Small intestine (tissue), 7 donors: ENCODE measurements at regions not wholly inside any gene's neighbourhood (a gene's known extent, or its start where the extent isn't known, plus 50 kb on each side); places are given as distances from the start of the nearest gene placed in this dataset.

Experiments
- DNase-seq, 2 donors: peaks; one replicate each; pipeline versions ENCODE4 v3.0.0 to v3.0.0-alpha.2; 2013
- FAIRE-seq: peaks from 2 replicates; lab custom pipeline; 2012; peaks lifted over from hg19 to GRCh38; lab: Jason Lieb, UNC
- H3K27ac ChIP-seq, 3 donors: one replicate each; pipeline ENCODE4 v1.5.1; 2013; ENCODE audit warnings: low read length in 2 of 3, mild to moderate bottlenecking in 2 of 3, control low read depth in 1 of 3, inconsistent platforms in 1 of 3, low read depth in 1 of 3, moderate library complexity in 1 of 3
- H3K27me3 ChIP-seq, 3 donors: one replicate each; pipeline ENCODE4 v1.6.1; 2013; ENCODE audit warnings: low read length in 3 of 3, inconsistent platforms in 1 of 3; ENCODE audit not compliant: control insufficient read depth in 3 of 3, insufficient read depth in 3 of 3
- H3K36me3 ChIP-seq, 3 donors: one replicate each; pipeline ENCODE4 v1.6.1; 2013; ENCODE audit warnings: low read length in 3 of 3, inconsistent platforms in 1 of 3, low read depth in 1 of 3, mild to moderate bottlenecking in 1 of 3, moderate library complexity in 1 of 3; ENCODE audit not compliant: control insufficient read depth in 3 of 3, insufficient read depth in 2 of 3
- H3K4me1 ChIP-seq, 3 donors: one replicate each; pipeline ENCODE4 v1.6.1; 2013; ENCODE audit warnings: low read length in 2 of 3, inconsistent platforms in 1 of 3, low read depth in 1 of 3, mild to moderate bottlenecking in 1 of 3, moderate library complexity in 1 of 3; ENCODE audit not compliant: control insufficient read depth in 3 of 3, insufficient read depth in 2 of 3
- H3K4me3 ChIP-seq, 3 donors: one replicate each; pipeline ENCODE4 v1.5.1; 2013; ENCODE audit warnings: low read length in 3 of 3, control low read depth in 1 of 3, inconsistent platforms in 1 of 3, low read depth in 1 of 3, mild to moderate bottlenecking in 1 of 3, moderate library complexity in 1 of 3
- H3K9me3 ChIP-seq, 2 donors: one replicate each; pipeline ENCODE4 v1.6.1; 2013; ENCODE audit warnings: low read depth in 1 of 2, low read length in 1 of 2; ENCODE audit not compliant: control insufficient read depth in 2 of 2, insufficient read depth in 1 of 2
- WGBS, 3 donors: extraction: QIAGEN DNeasy Blood & Tissue Kit; methylation state at CpG; one replicate each; pipeline ENCODE4 v1.1.7; 2013; 5-methylcytosine and 5-hydroxymethylcytosine counted together
- donor health status: healthy with polysubstance abuse.
- donor health status: control.
- donor health status: control.
- donor health status: Bipolar disorder and iron deficiency.
- donor health status: healthy.

GRCh38 chr20:7346562-7346961 lies 579.1 kb downstream of the BMP2 start:
- FAIRE-seq: no peak
- no peaks in the 10 kb centered on the region for H3K9me3 ChIP-seq
- 90 to 97% (median 97%) methylated on average over 1 of the region's 1 CpG for WGBS, 3 donors

DNA sequence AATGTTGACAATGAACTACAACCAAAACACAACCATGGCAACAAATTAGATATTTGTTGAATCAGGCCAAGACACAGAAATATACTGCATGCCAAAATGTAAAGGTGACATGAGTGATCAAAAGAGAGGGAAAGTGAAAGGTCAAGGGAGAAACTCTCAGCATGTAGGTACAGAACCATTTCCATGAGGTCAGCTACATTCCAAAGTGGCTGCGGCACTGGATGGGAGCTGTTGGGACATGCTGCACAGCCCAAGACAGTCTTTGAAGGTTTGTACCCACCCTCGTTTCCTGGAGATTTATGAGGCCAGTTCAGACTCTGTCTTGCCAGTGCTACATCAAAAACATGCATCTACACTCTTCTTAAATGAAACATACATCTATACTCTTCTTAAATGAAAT lies 579.9 kb downstream of the BMP2 start:
- no peak for FAIRE-seq
- WGBS, 3 donors: 58 to 69% (median 58%) methylated on average over 2 of the region's 2 CpGs
- no peak for DNase-seq
- H3K27ac ChIP-seq: no peak overlapping the region
- no peaks in the 10 kb centered on the region for H3K4me1 ChIP-seq
- H3K9me3 ChIP-seq: no peaks in the 10 kb centered on the region
- H3K36me3 ChIP-seq: no peaks in the 10 kb centered on the region
- H3K4me3 ChIP-seq: no peak overlapping the region
- no peaks in the 10 kb centered on the region for H3K27me3 ChIP-seq

More at GRCh38 chr20:7346562-7346961, 579.1 kb downstream of the BMP2 start:
- Histone ChIP-seq H3K27me3 (no peaks in the 10 kb centered on the region), H3K4me3 (no peak overlapping the region), H3K36me3 (no peaks in the 10 kb centered on the region), H3K4me1 (no peaks in the 10 kb centered on the region), H3K27ac (no peak overlapping the region)
- DNase-seq: no peak

DNA sequence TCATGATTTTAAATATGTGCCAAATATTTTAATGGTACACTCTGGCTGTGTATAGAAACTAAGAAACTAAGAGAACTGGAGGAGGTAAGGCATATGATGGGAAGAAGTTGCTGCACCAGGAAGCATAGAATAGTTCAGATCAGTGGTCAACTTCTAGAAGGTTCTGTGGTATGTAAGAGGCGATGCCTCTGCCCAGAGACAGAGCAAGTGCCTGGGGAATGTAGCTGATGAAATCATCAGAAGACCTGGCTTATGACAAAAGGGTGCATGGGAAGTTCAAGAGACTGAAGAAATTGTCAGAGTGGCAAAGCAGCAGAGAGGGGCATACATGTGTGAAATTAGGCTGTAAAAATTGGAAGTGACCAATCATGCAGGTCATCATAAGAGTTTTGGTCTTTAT lies 580.8 kb downstream of the BMP2 start:
- 82 to 100% (median 92%) methylated on average over 1 of the region's 1 CpG for WGBS, 3 donors
- Histone ChIP-seq H3K27me3 (no peaks in the 10 kb centered on the region), H3K36me3 (no peaks in the 10 kb centered on the region), H3K4me1 (no peaks in the 10 kb centered on the region), H3K9me3 (no peaks in the 10 kb centered on the region), H3K4me3 (no peak overlapping the region), H3K27ac (no peak overlapping the region)
- FAIRE-seq: no peak
- no peak for DNase-seq

DNA sequence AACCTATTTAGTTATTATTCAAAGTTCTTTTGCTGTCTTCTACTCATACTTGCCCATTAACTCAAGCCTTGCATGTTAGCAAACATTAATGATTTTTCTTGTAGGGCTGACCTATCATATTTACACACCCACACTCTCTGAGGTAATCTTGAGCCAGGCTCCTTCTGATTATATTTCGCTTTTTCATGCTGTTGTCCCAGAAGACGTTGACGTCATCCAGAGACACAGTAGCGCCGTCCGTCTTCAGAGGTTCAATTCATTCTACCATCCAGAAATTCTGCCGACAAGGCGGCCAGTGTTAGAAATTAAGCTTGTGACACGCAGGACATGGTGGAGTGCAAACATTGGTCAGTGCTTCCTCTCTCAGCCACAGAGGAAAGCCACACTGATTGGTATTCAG lies 584.7 kb downstream of the BMP2 start:
- Histone ChIP-seq H3K9me3 (no peaks in the 10 kb centered on the region), H3K4me1 (no peaks in the 10 kb centered on the region), H3K27me3 (no peaks in the 10 kb centered on the region), H3K4me3 (no peak overlapping the region), H3K36me3 (no peaks in the 10 kb centered on the region), H3K27ac (no peak overlapping the region)
- WGBS, 3 donors: 66 to 68% (median 68%) methylated on average over 9 of the region's 9 CpGs
- DNase-seq (no peak), FAIRE-seq (no peak)

DNA sequence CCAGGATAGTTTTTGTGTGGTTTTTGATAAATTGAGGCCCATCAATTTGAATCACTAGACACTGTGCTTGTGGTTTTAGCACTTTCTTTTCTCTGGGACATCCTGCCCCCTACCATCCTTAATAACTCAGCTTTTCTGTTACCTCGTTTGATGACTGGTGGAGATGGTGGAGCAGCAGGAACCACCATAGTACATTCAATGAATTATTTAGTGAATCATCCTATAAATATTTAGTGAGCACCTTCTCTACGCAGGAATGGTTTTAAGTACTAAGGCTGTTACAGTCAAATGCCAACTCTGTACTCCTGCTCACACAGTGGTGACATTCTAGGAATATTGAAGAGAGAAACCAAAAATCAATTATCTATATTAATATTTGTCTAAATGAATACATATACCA lies 585.2 kb downstream of the HAO1 start:
- no peaks in the 10 kb centered on the region for H3K36me3 ChIP-seq
- WGBS, 3 donors: 42 to 55% (median 54%) methylated on average over 2 of the region's 2 CpGs
- DNase-seq: no peak
- no peaks in the 10 kb centered on the region for H3K4me1 ChIP-seq
- no peak overlapping the region for H3K27ac ChIP-seq
- H3K27me3 ChIP-seq: no peaks in the 10 kb centered on the region
- no peak overlapping the region for H3K4me3 ChIP-seq
- FAIRE-seq: no peak
- H3K9me3 ChIP-seq: no peaks in the 10 kb centered on the region

DNA sequence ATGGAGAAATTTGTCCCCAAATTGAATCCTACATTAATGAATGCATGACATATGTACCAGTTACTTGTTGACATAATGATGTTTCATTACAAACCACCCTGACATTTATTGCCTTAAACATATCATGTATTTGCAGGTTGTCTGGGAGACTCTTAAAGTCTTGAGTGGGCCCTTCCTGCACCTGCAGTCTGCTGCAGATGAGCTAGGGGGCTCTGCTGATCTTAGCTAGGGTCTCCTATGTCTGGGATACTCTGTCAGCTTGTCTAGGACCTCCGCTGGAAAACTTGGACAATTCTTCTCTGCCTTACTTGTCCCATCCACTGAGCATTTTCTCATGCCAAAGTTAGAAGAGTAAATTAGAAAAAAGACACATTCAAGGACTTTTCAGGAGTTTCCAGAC lies 581.6 kb downstream of the HAO1 start:
- Histone ChIP-seq H3K27ac (no peak overlapping the region), H3K9me3 (no peaks in the 10 kb centered on the region), H3K27me3 (no peaks in the 10 kb centered on the region), H3K4me1 (no peaks in the 10 kb centered on the region), H3K36me3 (no peaks in the 10 kb centered on the region), H3K4me3 (no peak overlapping the region)
- 56 to 64% (median 61%) methylated on average over 1 of the region's 1 CpG for WGBS, 3 donors
- DNase-seq (no peak), FAIRE-seq (no peak)

GRCh38 chr20:7359739-7360138 lies 580.5 kb downstream of the HAO1 start:
- Histone ChIP-seq H3K36me3 (no peaks in the 10 kb centered on the region), H3K9me3 (peaks cover 0 to under 1% of the 10 kb centered on the region in 2 donors), H3K27me3 (no peaks in the 10 kb centered on the region), H3K4me1 (no peaks in the 10 kb centered on the region), H3K27ac (no peak overlapping the region), H3K4me3 (no peak overlapping the region)
- 77 to 87% (median 85%) methylated on average over 3 of the region's 3 CpGs for WGBS, 3 donors
- DNase-seq: no peak
- FAIRE-seq: no peak

DNA sequence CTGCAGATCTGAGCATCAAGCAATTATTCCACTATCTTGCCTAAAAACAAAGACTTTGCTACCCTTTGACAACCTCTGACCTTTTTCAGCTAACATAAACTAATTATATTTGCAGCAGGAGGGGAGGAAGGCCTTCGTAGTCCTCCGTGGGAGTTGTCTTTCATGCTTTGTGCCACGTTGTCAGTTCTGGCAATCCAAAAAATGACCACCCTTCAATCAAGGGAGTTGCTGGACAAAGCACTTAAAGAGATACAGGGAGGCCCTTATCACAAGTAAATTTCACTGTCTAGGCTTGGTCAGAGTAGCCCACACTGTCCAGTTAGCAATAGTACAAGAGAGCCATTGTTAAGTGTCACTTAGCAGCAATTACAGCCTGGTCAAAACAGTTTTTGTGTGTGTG lies 578.9 kb downstream of the HAO1 start:
- Histone ChIP-seq H3K9me3 (peaks cover 0 to 4% of the 10 kb centered on the region in 2 donors), H3K4me1 (no peaks in the 10 kb centered on the region), H3K27me3 (no peaks in the 10 kb centered on the region), H3K4me3 (no peak overlapping the region), H3K36me3 (no peaks in the 10 kb centered on the region), H3K27ac (no peak overlapping the region)
- 30 to 42% (median 31%) methylated on average over 3 of the region's 3 CpGs for WGBS, 3 donors
- DNase-seq: no peak
- no peak for FAIRE-seq

- 53 to 74% (median 57%) methylated on average over 3 of the region's 3 CpGs for WGBS, 3 donors
- no peak overlapping the region for H3K27ac ChIP-seq
- no peaks in the 10 kb centered on the region for H3K27me3 ChIP-seq
- FAIRE-seq: no peak
- H3K9me3 ChIP-seq: peaks cover 0 to 4% of the 10 kb centered on the region in 2 donors
- no peak for DNase-seq
- no peaks in the 10 kb centered on the region for H3K4me1 ChIP-seq
- H3K4me3 ChIP-seq: no peak overlapping the region
- H3K36me3 ChIP-seq: no peaks in the 10 kb centered on the region
Observed at GRCh38 chr20:7361931-7362330, 578.3 kb downstream of the HAO1 start.
